T-helper 2 cell treated with Interferon-gamma antibody and Interleukin-4, amounts not matched to agents 5 μg/mL and 100 μg/mL, for 36 hours (primary cell): ENCODE measurements at regions not wholly inside any gene's neighbourhood (a gene's known extent, or its start where the extent isn't known, plus 50 kb on each side); places are given as distances from the start of the nearest gene placed in this dataset.
"Not testable (repeated sequence)": the region's sequence is repeated elsewhere in the genome, so short reads cannot be mapped to it uniquely, and the experiment has no call there.

Source experiments
- DNase-seq: peaks from one replicate; pipeline ENCODE4 v3.0.0; 2021; ENCODE audit warnings: low spot score
- H3K27ac Mint-ChIP-seq: one replicate; pipeline ENCODE4 v1.8.0; 2021; ENCODE audit warnings: mild to moderate bottlenecking, mixed read lengths
- H3K27me3 Mint-ChIP-seq: one replicate; pipeline ENCODE4 v1.8.0; 2021; ENCODE audit warnings: low read depth, mixed read lengths
- H3K36me3 Mint-ChIP-seq: one replicate; pipeline ENCODE4 v1.8.0; 2021; ENCODE audit warnings: low read depth, mixed read lengths
- H3K4me1 Mint-ChIP-seq: one replicate; pipeline ENCODE4 v1.8.0; 2021; ENCODE audit warnings: low read depth, mixed read lengths
- H3K4me3 Mint-ChIP-seq: one replicate; pipeline ENCODE4 v1.8.0; 2022; ENCODE audit warnings: mild to moderate bottlenecking, moderate library complexity, mixed read lengths
- H3K9me3 Mint-ChIP-seq: one replicate; pipeline ENCODE4 v1.8.0; 2021; ENCODE audit warnings: mixed read lengths

- H3K27ac Mint-ChIP-seq = no peak overlapping the region
- no peaks in the 10 kb centered on the region for H3K27me3 Mint-ChIP-seq
- no peaks in the 10 kb centered on the region for H3K9me3 Mint-ChIP-seq
- no peaks in the 10 kb centered on the region for H3K36me3 Mint-ChIP-seq
- no peaks in the 10 kb centered on the region for H3K4me1 Mint-ChIP-seq
- no peak for DNase-seq
- no peak overlapping the region for H3K4me3 Mint-ChIP-seq
Observed at GRCh38 chr6:140007525-140007924, 633.1 kb upstream of the CITED2 start.

- Mint-ChIP-seq H3K4me3 (no peak overlapping the region), H3K4me1 (no peaks in the 10 kb centered on the region), H3K36me3 (no peaks in the 10 kb centered on the region), H3K9me3 (no peaks in the 10 kb centered on the region), H3K27me3 (no peaks in the 10 kb centered on the region), H3K27ac (no peak overlapping the region)
- no peak for DNase-seq
Observed at GRCh38 chr6:140003217-140003616, 628.8 kb upstream of the CITED2 start.

- Mint-ChIP-seq H3K4me1 (no peaks in the 10 kb centered on the region), H3K9me3 (no peaks in the 10 kb centered on the region), H3K27ac (no peak overlapping the region), H3K36me3 (no peaks in the 10 kb centered on the region), H3K4me3 (no peak overlapping the region), H3K27me3 (no peaks in the 10 kb centered on the region)
- no peak for DNase-seq
Observed at GRCh38 chr6:140002396-140003022, 628.1 kb upstream of the CITED2 start.

- Mint-ChIP-seq H3K27me3 (no peaks in the 10 kb centered on the region), H3K4me1 (no peaks in the 10 kb centered on the region), H3K9me3 (no peaks in the 10 kb centered on the region), H3K36me3 (no peaks in the 10 kb centered on the region), H3K27ac (no peak overlapping the region), H3K4me3 (no peak overlapping the region)
- DNase-seq = no peak
Observed at GRCh38 chr6:140001821-140002341, 627.4 kb upstream of the CITED2 start.

- no peak for DNase-seq
- Mint-ChIP-seq H3K4me1 (no peaks in the 10 kb centered on the region), H3K9me3 (no peaks in the 10 kb centered on the region), H3K27ac (no peak overlapping the region), H3K36me3 (no peaks in the 10 kb centered on the region), H3K4me3 (no peak overlapping the region), H3K27me3 (no peaks in the 10 kb centered on the region)
Observed at GRCh38 chr6:140001005-140001404, 626.6 kb upstream of the CITED2 start.

- H3K9me3 Mint-ChIP-seq, H3K4me3 Mint-ChIP-seq, H3K27me3 Mint-ChIP-seq, H3K36me3 Mint-ChIP-seq, H3K4me1 Mint-ChIP-seq, DNase-seq, H3K27ac Mint-ChIP-seq: not testable (repeated sequence)
Observed at GRCh38 chr6:139999661-140000060, 625.2 kb upstream of the CITED2 start.

- not testable (repeated sequence) for H3K9me3 Mint-ChIP-seq
Observed at GRCh38 chr6:139998478-139998877, 624.0 kb upstream of the CITED2 start.

GRCh38 chr6:139996253-139996834 is 621.9 kb upstream of the CITED2 start:
- DNase-seq = no peak
- Mint-ChIP-seq H3K4me3 (no peak overlapping the region), H3K27me3 (no peaks in the 10 kb centered on the region), H3K4me1 (no peaks in the 10 kb centered on the region), H3K9me3 (no peaks in the 10 kb centered on the region), H3K27ac (no peak overlapping the region), H3K36me3 (no peaks in the 10 kb centered on the region)

More at GRCh38 chr6:139998478-139998877, 624.0 kb upstream of the CITED2 start:
- H3K36me3 Mint-ChIP-seq, H3K27ac Mint-ChIP-seq, H3K27me3 Mint-ChIP-seq, H3K4me1 Mint-ChIP-seq, DNase-seq, H3K4me3 Mint-ChIP-seq: not testable (repeated sequence)

GRCh38 chr6:139994998-139995397 is 620.5 kb upstream of the CITED2 start:
- no peak for DNase-seq
- Mint-ChIP-seq H3K36me3 (no peaks in the 10 kb centered on the region), H3K4me3 (no peak overlapping the region)

GRCh38 chr6:139990856-139991465 is 616.5 kb upstream of the CITED2 start:
- Mint-ChIP-seq H3K4me3 (no peak overlapping the region), H3K27me3 (peaks cover 3% of the 10 kb centered on the region), H3K36me3 (no peaks in the 10 kb centered on the region), H3K27ac (no peak overlapping the region), H3K9me3 (no peaks in the 10 kb centered on the region), H3K4me1 (no peaks in the 10 kb centered on the region)
- no peak for DNase-seq

More at GRCh38 chr6:139994998-139995397, 620.5 kb upstream of the CITED2 start:
- Mint-ChIP-seq H3K4me1 (no peaks in the 10 kb centered on the region), H3K27ac (no peak overlapping the region), H3K27me3 (no peaks in the 10 kb centered on the region), H3K9me3 (no peaks in the 10 kb centered on the region)

- Mint-ChIP-seq H3K9me3 (no peaks in the 10 kb centered on the region), H3K4me1 (no peaks in the 10 kb centered on the region), H3K27ac (no peak overlapping the region), H3K27me3 (peaks cover 3% of the 10 kb centered on the region), H3K36me3 (no peaks in the 10 kb centered on the region), H3K4me3 (no peak overlapping the region)
- DNase-seq = no peak
Observed at GRCh38 chr6:139990026-139990686, 615.7 kb upstream of the CITED2 start.

- Mint-ChIP-seq H3K4me3 (no peak overlapping the region), H3K27me3 (peaks cover 3% of the 10 kb centered on the region), H3K36me3 (no peaks in the 10 kb centered on the region), H3K27ac (no peak overlapping the region), H3K4me1 (no peaks in the 10 kb centered on the region), H3K9me3 (no peaks in the 10 kb centered on the region)
- DNase-seq = no peak
Observed at GRCh38 chr6:139988685-139989084, 614.2 kb upstream of the CITED2 start.

GRCh38 chr6:139987091-139987490 is 612.6 kb upstream of the CITED2 start:
- H3K9me3 Mint-ChIP-seq = no peaks in the 10 kb centered on the region
- H3K36me3 Mint-ChIP-seq = no peaks in the 10 kb centered on the region
- peaks cover 3% of the 10 kb centered on the region for H3K27me3 Mint-ChIP-seq
- no peak overlapping the region for H3K27ac Mint-ChIP-seq
- no peak overlapping the region for H3K4me3 Mint-ChIP-seq
- DNase-seq = no peak
- H3K4me1 Mint-ChIP-seq = no peaks in the 10 kb centered on the region

GRCh38 chr6:139985236-139985815 is 610.9 kb upstream of the CITED2 start:
- H3K9me3 Mint-ChIP-seq = no peaks in the 10 kb centered on the region
- no peak for DNase-seq
- peaks cover 3% of the 10 kb centered on the region for H3K27me3 Mint-ChIP-seq
- H3K27ac Mint-ChIP-seq = no peak overlapping the region
- H3K36me3 Mint-ChIP-seq = no peaks in the 10 kb centered on the region
- no peaks in the 10 kb centered on the region for H3K4me1 Mint-ChIP-seq
- no peak overlapping the region for H3K4me3 Mint-ChIP-seq
